Lower leg skin (tissue), 3 donors: ENCODE measurements at regions not wholly inside any gene's neighbourhood (a gene's known extent, or its start where the extent isn't known, plus 50 kb on each side); places are given as distances from the start of the nearest gene placed in this dataset.

Source experiments
- POLR2A ChIP-seq, 2 donors: fragments of 450-650 bp; IDR thresholded peaks; one replicate each; pipeline ENCODE4 v1.6.1; 2016 to 2017; ENCODE audit warnings: antibody characterized with exemption in 2 of 2, mild to moderate bottlenecking in 1 of 2, moderate library complexity in 1 of 2
- TF ChIP-seq, protein P1 (sequence below), 3 donors: fragments of 450-650 bp; IDR thresholded peaks; one replicate each; pipeline ENCODE4 v1.5.1; 2016; ENCODE audit warnings: antibody characterized with exemption in 3 of 3, mild to moderate bottlenecking in 3 of 3, moderate library complexity in 2 of 3

- TF ChIP-seq, protein P1, sequence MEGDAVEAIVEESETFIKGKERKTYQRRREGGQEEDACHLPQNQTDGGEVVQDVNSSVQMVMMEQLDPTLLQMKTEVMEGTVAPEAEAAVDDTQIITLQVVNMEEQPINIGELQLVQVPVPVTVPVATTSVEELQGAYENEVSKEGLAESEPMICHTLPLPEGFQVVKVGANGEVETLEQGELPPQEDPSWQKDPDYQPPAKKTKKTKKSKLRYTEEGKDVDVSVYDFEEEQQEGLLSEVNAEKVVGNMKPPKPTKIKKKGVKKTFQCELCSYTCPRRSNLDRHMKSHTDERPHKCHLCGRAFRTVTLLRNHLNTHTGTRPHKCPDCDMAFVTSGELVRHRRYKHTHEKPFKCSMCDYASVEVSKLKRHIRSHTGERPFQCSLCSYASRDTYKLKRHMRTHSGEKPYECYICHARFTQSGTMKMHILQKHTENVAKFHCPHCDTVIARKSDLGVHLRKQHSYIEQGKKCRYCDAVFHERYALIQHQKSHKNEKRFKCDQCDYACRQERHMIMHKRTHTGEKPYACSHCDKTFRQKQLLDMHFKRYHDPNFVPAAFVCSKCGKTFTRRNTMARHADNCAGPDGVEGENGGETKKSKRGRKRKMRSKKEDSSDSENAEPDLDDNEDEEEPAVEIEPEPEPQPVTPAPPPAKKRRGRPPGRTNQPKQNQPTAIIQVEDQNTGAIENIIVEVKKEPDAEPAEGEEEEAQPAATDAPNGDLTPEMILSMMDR (IDR thresholded peaks at IDR 0.05) = no peak
- TF ChIP-seq POLR2A (IDR thresholded peaks at IDR 0.05) = no peak
Measured at GRCh38 chr20:22080985-22081384, 375.5 kb downstream of the PAX1 start.
